ENCODE measurements at regions not wholly inside any gene's neighbourhood (a gene's known extent, or its start where the extent isn't known, plus 50 kb on each side); places are given as distances from the start of the nearest gene placed in this dataset.
"Not testable (repeated sequence)": the region's sequence is repeated elsewhere in the genome, so short reads cannot be mapped to it uniquely, and the experiment has no call there.

DNA sequence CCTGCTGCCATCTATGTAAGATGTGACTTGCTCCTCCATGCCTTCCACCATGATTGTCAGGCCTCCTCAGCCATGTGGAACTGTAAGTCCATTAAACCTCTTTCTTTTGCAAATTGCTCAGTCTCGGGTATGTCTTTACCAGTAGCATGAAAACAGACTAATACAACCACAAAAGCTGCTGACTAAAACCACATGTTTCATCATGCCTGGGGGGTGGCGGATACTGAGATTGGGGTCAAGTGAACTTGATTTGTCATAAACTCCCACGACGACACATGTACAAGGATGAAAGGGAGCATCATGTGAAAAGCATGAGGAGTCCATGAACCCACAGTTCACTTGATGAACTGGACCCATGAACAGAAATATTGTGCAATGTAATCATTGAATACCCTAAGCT lies 134.9 kb upstream of the ANK3 start:
- peak in 1 of 3 donors; percentile 23 for DNase-seq (ENCODE audit: low read depth in 2 of 3, low spot score in 1 of 3)

- DNase-seq (ENCODE audit: low read depth in 2 of 3, low spot score in 1 of 3): not testable (repeated sequence)
Observed at GRCh38 chr10:60523371-60523770, 133.7 kb upstream of the ANK3 start.

GRCh38 chr10:60522617-60523016 lies 132.9 kb upstream of the ANK3 start:
- no peak for DNase-seq (ENCODE audit: low read depth in 2 of 3, low spot score in 1 of 3)

GRCh38 chr10:60521974-60522405 lies 132.3 kb upstream of the ANK3 start:
- DNase-seq (ENCODE audit: low read depth in 2 of 3, low spot score in 1 of 3): no peak

DNA sequence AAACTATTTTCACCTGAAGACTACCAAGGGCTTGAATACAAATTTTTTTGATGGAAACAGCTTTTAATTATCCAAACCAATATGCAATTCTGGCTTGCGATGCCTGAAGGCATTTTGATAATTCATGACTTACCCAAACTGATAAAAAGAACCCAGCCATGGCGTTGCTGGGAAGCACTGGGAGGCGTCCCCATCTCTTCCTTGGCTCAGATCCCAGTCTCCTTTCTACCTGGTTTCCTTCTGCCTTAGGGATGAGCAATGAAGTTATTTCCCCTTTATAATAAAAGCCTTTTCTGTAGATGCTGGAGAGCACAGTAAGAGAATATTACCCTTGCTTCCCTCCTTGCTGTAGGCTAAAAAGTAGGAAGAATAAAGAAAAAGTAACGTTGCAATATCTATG lies 129.1 kb upstream of the ANK3 start:
- no peak for DNase-seq (ENCODE audit: low read depth in 2 of 3, low spot score in 1 of 3)

- no peak for DNase-seq (ENCODE audit: low read depth in 2 of 3, low spot score in 1 of 3)
Observed at GRCh38 chr10:60517805-60518204, 128.1 kb upstream of the ANK3 start.

DNA sequence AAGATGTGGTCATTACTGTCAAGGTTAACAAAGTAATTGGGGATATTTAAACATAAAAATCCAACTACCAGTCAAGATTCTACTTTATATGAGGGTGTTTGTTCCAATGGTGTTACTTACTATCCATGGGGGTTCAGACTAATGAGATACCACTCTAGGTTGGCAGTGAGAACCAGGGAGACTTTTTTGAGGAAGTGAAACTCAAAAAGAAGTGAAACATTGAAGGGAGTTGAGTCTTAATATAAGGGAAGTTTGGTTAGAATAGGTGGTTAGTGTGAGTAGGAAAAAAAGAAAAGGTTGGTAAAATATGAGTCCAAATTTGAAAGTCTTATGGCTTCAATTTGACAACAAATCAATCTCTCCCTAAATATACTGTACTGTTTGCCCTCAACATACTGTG lies 123.6 kb upstream of the ANK3 start:
- DNase-seq (ENCODE audit: low read depth in 2 of 3, low spot score in 1 of 3): no peak

DNA sequence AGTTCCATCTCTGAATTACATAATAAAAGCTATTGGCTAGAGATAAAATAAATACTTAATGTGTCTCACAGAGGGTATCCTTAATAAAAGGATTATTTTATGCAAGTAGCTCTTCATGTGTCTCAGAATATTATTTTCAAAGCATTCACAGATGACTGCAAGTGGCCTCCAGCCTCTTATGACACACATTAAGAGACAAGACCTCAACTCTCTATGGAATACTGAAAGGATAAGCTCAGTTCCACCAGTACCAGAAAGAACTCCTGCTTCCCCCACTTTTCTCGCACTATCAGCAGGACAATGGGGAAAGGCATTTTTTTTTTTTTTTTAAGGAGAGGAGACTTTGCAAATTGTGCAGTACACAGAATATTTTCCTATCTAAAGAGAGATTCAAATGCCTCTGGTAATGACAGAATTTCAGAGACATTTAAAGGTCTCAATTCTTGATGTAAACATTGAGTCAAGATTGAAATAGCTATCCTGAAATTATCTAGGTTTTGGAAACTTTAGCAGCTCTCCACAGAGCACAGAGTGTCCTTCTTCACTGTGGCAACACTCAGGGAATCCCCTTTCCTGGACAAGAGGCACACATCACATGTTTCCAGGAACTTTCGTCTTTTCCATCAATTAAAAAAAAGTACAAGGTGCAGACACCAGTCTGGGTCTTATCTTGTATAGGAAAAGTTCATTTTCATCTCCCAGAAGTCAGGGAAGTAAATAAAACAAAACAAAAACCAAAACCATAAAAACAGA lies 122.0 kb upstream of the ANK3 start:
- DNase-seq (ENCODE audit: low read depth in 2 of 3, low spot score in 1 of 3): no peak

DNA sequence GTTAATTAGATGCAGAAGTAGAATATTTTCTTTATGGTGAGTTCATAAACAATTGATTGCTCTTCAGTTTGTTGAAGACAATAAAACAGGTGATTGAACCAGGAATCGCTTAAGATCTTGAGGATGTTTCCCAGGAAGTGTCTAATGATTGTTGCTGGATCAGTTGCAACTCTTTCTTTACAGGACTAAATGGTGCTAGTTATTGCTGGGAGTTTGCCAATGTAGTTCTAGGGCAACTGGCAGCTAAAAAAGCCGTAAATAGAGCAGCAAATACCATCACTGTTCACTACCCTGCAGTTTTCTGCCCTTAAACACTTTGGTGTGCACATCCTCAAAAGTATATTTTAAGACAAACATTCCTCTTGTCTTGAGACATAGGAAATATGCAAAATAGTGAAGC lies 119.2 kb upstream of the ANK3 start:
- DNase-seq (ENCODE audit: low read depth in 2 of 3, low spot score in 1 of 3): no peak

DNA sequence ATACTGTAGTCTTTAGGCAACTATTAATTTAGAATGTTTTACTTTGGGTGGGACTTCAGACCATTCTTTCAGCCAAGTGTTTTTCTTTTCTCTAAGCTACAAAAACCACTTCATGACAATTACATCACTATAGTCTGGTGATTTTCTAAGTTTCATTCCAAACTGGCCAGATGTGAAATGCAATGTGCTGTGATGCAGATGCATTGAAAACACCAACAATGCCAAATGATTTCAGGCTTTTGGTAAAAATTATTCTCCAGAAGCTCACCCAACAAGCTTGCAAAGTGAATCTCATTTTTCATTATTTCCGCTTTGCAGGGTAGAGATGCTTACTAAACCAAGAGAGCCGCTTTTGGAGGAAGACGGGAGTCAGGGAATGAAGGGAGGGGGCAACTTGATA lies 118.4 kb upstream of the ANK3 start:
- no peak for DNase-seq (ENCODE audit: low read depth in 2 of 3, low spot score in 1 of 3)

DNA sequence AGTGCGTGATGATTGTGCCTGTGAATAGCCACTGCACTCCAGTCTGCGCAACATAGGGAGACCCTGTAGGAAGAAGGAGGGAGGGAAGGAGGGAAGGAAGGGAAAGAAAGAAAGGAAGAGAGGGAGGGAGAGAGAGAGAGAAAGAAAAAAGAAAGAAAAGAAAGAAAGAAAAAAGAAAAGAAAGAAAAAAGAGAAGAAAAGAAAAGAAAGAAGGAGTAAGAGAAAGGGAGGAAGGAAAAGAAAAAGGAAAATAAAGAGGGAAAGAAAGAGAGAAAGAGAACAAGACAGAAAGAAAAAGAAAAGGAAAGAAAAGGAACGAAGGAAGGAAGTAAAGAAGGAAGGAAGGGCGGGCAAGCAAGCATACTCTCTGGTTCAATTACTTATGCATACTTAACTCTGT lies 112.9 kb upstream of the ANK3 start:
- DNase-seq (ENCODE audit: low read depth in 2 of 3, low spot score in 1 of 3): no peak

- no peak for DNase-seq (ENCODE audit: low read depth in 2 of 3, low spot score in 1 of 3)
Observed at GRCh38 chr10:60498985-60499384, 109.3 kb upstream of the ANK3 start.

- no peak for DNase-seq (ENCODE audit: low read depth in 2 of 3, low spot score in 1 of 3)
Observed at GRCh38 chr10:60497364-60497763, 107.7 kb upstream of the ANK3 start.

GRCh38 chr10:60496181-60496580 lies 106.5 kb upstream of the ANK3 start:
- DNase-seq (ENCODE audit: low read depth in 2 of 3, low spot score in 1 of 3): no peak

DNA sequence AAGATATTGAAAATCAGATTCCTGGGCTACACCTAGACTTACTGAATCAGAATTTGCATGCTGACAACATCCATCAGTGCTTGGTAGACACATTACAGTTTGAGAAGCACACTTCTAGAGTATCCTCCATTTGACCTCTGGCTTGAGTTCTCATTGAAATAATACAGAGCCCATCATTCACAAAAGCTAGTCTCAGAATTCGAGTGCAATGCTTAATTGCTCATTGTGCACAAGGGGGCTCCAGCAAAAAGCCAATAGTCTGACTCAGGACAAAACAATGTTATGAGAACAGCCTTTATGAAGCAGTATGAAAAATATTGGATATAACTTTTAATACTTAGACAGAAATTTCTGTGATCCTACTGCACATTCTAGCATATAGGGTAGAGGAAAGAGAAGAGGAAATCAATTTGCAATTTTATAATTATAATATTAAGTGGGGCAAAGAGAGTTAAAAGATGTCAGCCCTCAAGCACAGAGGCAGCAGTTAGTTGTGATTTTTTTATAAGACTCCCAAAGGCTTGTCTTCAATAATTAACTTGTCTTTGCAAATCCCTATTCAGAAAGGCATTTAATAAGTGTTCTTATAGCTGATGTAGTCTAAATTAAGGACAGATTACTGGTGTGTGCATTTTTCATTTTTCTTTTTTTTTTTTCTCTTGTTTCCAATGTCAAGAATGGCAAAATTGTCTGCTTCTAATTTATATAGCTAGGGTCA lies 105.8 kb upstream of the ANK3 start:
- DNase-seq (ENCODE audit: low read depth in 2 of 3, low spot score in 1 of 3): no peak

- no peak for DNase-seq (ENCODE audit: low read depth in 2 of 3, low spot score in 1 of 3)
Observed at GRCh38 chr10:60494774-60495173, 105.1 kb upstream of the ANK3 start.

DNA sequence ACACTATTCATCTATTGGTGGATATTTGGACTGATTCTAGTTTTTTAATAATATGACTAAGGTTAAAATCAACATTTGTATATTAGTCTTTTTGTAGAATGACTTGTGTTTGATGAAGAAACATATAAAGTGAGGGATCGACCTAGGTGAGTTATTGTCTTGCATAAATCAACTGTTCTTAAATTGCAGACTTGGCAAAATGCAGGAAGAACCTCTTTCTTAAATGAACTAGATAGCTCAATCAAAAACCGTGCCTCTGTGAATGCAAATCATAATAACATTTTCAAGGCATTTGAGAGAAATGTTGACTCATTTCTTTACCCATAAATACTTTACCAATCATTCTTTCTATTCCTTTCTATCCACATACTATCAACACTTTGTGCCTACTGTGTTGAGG lies 101.5 kb upstream of the ANK3 start:
- no peak for DNase-seq (ENCODE audit: low read depth in 2 of 3, low spot score in 1 of 3)

DNA sequence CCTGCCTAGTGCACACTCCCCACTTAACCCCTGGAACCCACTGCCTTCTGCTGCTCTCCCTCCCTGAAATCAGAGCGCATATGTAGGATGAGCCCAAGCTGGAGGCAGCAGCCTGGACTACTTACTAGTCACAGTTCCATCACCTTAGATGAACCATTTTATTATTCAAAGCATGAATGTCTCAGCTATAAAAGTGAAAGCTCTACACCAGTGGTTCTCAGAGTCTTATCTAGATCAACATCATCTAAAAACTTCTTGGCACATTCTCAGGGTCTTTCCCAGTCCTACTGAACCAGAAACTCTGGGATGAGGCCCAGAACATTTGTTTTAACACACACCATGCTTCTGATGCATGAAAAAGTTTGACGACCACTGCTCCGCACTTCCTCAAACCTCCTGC lies 100.3 kb upstream of the ANK3 start:
- DNase-seq (ENCODE audit: low read depth in 2 of 3, low spot score in 1 of 3): no peak

GRCh38 chr10:60488111-60488669 lies 98.5 kb upstream of the ANK3 start:
- no peak for DNase-seq (ENCODE audit: low read depth in 2 of 3, low spot score in 1 of 3)

GRCh38 chr10:60487543-60487942 lies 97.9 kb upstream of the ANK3 start:
- DNase-seq (ENCODE audit: low read depth in 2 of 3, low spot score in 1 of 3): no peak

DNA sequence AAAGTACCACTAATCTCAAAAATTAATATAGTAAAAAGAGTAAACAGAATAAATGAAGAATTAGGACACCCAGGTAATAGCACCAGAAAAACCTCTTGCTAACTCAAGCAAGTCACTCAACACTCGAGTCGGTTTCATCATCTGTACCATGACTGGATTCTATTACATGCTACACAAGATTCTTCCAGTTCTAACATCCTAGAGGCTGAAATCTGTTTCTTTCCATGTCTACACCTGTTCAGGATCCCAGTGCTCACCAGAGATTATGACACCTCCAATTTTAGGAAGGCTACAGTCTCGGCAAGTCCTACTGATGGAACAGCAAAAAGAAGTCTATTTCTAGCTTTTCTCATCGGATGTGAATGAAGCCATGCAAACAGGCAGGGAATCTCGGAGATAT lies 95.3 kb upstream of the ANK3 start:
- DNase-seq (ENCODE audit: low read depth in 2 of 3, low spot score in 1 of 3): no peak

- no peak for DNase-seq (ENCODE audit: low read depth in 2 of 3, low spot score in 1 of 3)
Observed at GRCh38 chr10:60480865-60481563, 91.3 kb upstream of the ANK3 start.
